Middle frontal gyrus (tissue), 1 donor: ENCODE measurements at regions not wholly inside any gene's neighbourhood (a gene's known extent, or its start where the extent isn't known, plus 50 kb on each side); places are given as distances from the start of the nearest gene placed in this dataset.

Experiments
- DNase-seq: peaks from one replicate; pipeline ENCODE4 v3.0.0-alpha.2; 2015; ENCODE audit warnings: low spot score; ENCODE audit errors: extremely low spot score

- DNase-seq, result no peak
These were observed 375.0 kb downstream of the MAN2A1 start for GRCh38 chr5:110064603-110065268.

GRCh38 chr5:110070836-110071235, 381.1 kb downstream of the MAN2A1 start:
- DNase-seq, result no peak

- DNase-seq, result no peak
These were observed 382.9 kb downstream of the MAN2A1 start for GRCh38 chr5:110072651-110073050.

- DNase-seq, result no peak
These were observed 383.8 kb downstream of the MAN2A1 start for GRCh38 chr5:110073534-110073933.

- DNase-seq, result no peak
These were observed 385.9 kb downstream of the MAN2A1 start for GRCh38 chr5:110075656-110076055.

GRCh38 chr5:110077147-110077546, 387.4 kb downstream of the MAN2A1 start:
- DNase-seq, result no peak

GRCh38 chr5:110082194-110082593, 392.5 kb downstream of the MAN2A1 start:
- DNase-seq, result no peak

GRCh38 chr5:110082863-110083262, 393.1 kb downstream of the MAN2A1 start:
- DNase-seq, result no peak

- DNase-seq, result no peak
These were observed 396.1 kb downstream of the MAN2A1 start for GRCh38 chr5:110085826-110086225.

GRCh38 chr5:110086658-110087388, 397.1 kb downstream of the MAN2A1 start:
- no peak for DNase-seq

GRCh38 chr5:110087829-110088228, 398.1 kb downstream of the MAN2A1 start:
- no peak for DNase-seq

- DNase-seq, result no peak
These were observed 399.1 kb downstream of the MAN2A1 start for GRCh38 chr5:110088676-110089436.

GRCh38 chr5:110092955-110093785, 403.4 kb downstream of the MAN2A1 start:
- no peak for DNase-seq

- DNase-seq, result no peak
These were observed 404.4 kb downstream of the MAN2A1 start for GRCh38 chr5:110094109-110094508.

- DNase-seq, result no peak
These were observed 404.8 kb downstream of the MAN2A1 start for GRCh38 chr5:110094548-110094947.

GRCh38 chr5:110096419-110096818, 406.7 kb downstream of the MAN2A1 start:
- DNase-seq, result no peak

GRCh38 chr5:110099572-110099971, 409.8 kb downstream of the MAN2A1 start:
- DNase-seq, result no peak

GRCh38 chr5:110103081-110103480, 413.4 kb downstream of the MAN2A1 start:
- no peak for DNase-seq

- no peak for DNase-seq
These were observed 414.5 kb downstream of the MAN2A1 start for GRCh38 chr5:110104060-110104725.

- DNase-seq, result no peak
These were observed 415.3 kb downstream of the MAN2A1 start for GRCh38 chr5:110104726-110105669.
